Naive thymus-derived CD4-positive, alpha-beta T cell (primary cell): ENCODE measurements at regions not wholly inside any gene's neighbourhood (a gene's known extent, or its start where the extent isn't known, plus 50 kb on each side); places are given as distances from the start of the nearest gene placed in this dataset.

ENCODE experiments used
- ATAC-seq: fragments of 150-1000 bp; cut with Tn5 transposase; 2 replicates; pipeline ENCODE4 v1.10.0; 2021; ENCODE audit warnings: mild to moderate bottlenecking, moderate library complexity
- CTCF ChIA-PET: fragments of 350-600 bp; sonication (Branson Sonifier 250); formaldehyde crosslinking; loops from one replicate; lab custom pipeline; 2021; ENCODE audit warnings: antibody characterized with exemption; lab: Charles Lee
- POLR2A ChIA-PET: fragments of 350-600 bp; sonication (Branson Sonifier 250); formaldehyde crosslinking; loops from one replicate; lab custom pipeline; 2021; ENCODE audit warnings: antibody characterized with exemption, inconsistent platforms; lab: Charles Lee
- DNase-seq, 9 donors: peaks; one replicate each; pipeline versions ENCODE4 v3.0.0 to v3.0.0-alpha.2; 2020 to 2022; ENCODE audit warnings: mixed read lengths in 1 of 9
- H3K27ac ChIP-seq: one replicate; pipeline ENCODE4 v1.7.0; 2013; ENCODE audit warnings: mild to moderate bottlenecking, low read depth, low read length, moderate library complexity
- H3K27me3 ChIP-seq, 2 donors: one replicate each; pipeline ENCODE4 v1.7.0; 2013; ENCODE audit warnings: low read length in 2 of 2, mild to moderate bottlenecking in 2 of 2, moderate library complexity in 2 of 2; ENCODE audit not compliant: control insufficient read depth in 2 of 2, insufficient read depth in 2 of 2
- H3K36me3 ChIP-seq, 3 experiments: 1 replicate in 2 of 3; 2 replicates in 1 of 3; pipeline ENCODE4 v1.7.0; 2013; ENCODE audit warnings: low read length in 3 of 3, mild to moderate bottlenecking in 3 of 3, moderate library complexity in 1 of 3; ENCODE audit not compliant: insufficient read depth in 3 of 3, control insufficient read depth in 2 of 3
- H3K4me1 ChIP-seq, 2 donors: one replicate each; pipeline ENCODE4 v1.7.0; 2013; ENCODE audit warnings: low read length in 2 of 2, mild to moderate bottlenecking in 2 of 2, moderate library complexity in 1 of 2; ENCODE audit not compliant: control insufficient read depth in 2 of 2, insufficient read depth in 2 of 2
- H3K4me3 ChIP-seq: 2 replicates; pipeline ENCODE4 v1.7.0; 2013; ENCODE audit warnings: mild to moderate bottlenecking, low read length
- H3K9me3 ChIP-seq, 3 experiments: 1 replicate in 2 of 3; 2 replicates in 1 of 3; pipeline ENCODE4 v1.7.0; 2013; ENCODE audit warnings: low read length in 3 of 3; ENCODE audit not compliant: control insufficient read depth in 2 of 3
- H3K27ac Mint-ChIP-seq, 9 donors: one replicate each; pipeline ENCODE4 v1.8.0; 2020 to 2022; ENCODE audit warnings: mixed read lengths in 9 of 9, mild to moderate bottlenecking in 8 of 9, moderate library complexity in 5 of 9, inconsistent platforms in 2 of 9
- H3K27me3 Mint-ChIP-seq, 5 donors: one replicate each; pipeline ENCODE4 v1.8.0; 2021 to 2022; ENCODE audit warnings: mixed read lengths in 5 of 5, mild to moderate bottlenecking in 1 of 5
- H3K36me3 Mint-ChIP-seq, 5 donors: one replicate each; pipeline ENCODE4 v1.8.0; 2020 to 2022; ENCODE audit warnings: mixed read lengths in 5 of 5, mild to moderate bottlenecking in 3 of 5, inconsistent platforms in 1 of 5
- H3K4me1 Mint-ChIP-seq, 7 donors: one replicate each; pipeline ENCODE4 v1.8.0; 2020 to 2022; ENCODE audit warnings: mixed read lengths in 7 of 7, mild to moderate bottlenecking in 3 of 7, inconsistent platforms in 1 of 7
- H3K4me3 Mint-ChIP-seq, 10 donors: one replicate each; pipeline ENCODE4 v1.8.0; 2020 to 2022; ENCODE audit warnings: mild to moderate bottlenecking in 10 of 10, mixed read lengths in 10 of 10, moderate library complexity in 6 of 10, inconsistent platforms in 2 of 10
- H3K9me3 Mint-ChIP-seq, 11 donors: one replicate each; pipeline ENCODE4 v1.8.0; 2020 to 2022; ENCODE audit warnings: mixed read lengths in 11 of 11, mild to moderate bottlenecking in 4 of 11, inconsistent platforms in 1 of 11, moderate library complexity in 1 of 11
- intact Hi-C, 2 donors: fragments of 100-400 bp; cut with micrococcal nuclease; formaldehyde crosslinking; loops; one replicate each; pipeline ENCODE4 v1.15.1; 2023

DNA sequence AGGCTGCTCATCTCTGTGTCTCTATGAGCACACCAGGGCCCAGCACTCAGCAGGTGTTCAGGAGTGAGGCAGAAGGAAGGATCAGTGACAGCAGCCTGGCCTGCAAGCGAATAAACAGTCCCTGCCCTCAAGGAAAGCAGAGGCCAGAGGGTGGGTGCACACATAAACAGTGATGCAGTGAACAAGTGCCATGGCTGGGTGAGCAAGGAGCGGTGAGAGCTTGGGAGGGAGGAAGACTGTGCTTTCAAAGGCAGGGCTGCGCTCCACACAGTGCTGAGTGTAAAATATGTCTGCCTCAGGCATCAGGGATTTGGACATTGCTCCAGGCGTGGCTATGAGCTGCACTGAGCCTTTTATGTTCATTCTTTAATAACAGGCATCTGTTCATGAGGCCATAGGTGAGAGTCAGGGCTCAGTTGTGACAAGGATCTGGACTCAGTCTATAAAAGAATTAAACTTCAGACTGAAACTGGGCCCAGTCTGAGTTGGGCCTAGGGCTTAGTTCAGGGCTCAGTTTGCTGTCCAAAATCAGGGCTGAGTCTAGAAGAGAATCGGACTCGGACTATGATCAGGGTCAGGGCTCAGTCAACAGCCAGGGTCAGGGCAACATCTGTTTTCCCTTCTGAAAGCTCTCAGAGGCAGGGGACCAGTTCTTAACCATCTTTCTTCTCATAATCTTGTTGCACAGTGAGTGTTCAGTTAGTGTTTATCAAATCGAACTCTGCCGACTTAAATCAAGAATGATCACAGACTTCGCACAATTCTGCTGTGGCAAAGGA lies 213.7 kb downstream of the FOXD2 start:
- Mint-ChIP-seq H3K27ac (no peak overlapping the region), H3K4me3 (no peak overlapping the region), H3K4me1 (peaks cover 0 to 2% (median 0%) of the 10 kb centered on the region in 7 donors), H3K36me3 (no peaks in the 10 kb centered on the region), H3K9me3 (no peaks in the 10 kb centered on the region), H3K27me3 (peaks cover 9 to 28% (median 20%) of the 10 kb centered on the region in 5 donors)
- Histone ChIP-seq H3K4me3 (no peak overlapping the region), H3K4me1 (no peaks in the 10 kb centered on the region), H3K36me3 (no peaks in the 10 kb centered on the region), H3K27me3 (no peaks in the 10 kb centered on the region), H3K9me3 (no peaks in the 10 kb centered on the region), H3K27ac (no peak overlapping the region)
- intact Hi-C loops = no loop called here
- CTCF ChIA-PET = no interaction called here
- ATAC-seq (no peak), DNase-seq (no peak)
- POLR2A ChIA-PET = no interaction called here

DNA sequence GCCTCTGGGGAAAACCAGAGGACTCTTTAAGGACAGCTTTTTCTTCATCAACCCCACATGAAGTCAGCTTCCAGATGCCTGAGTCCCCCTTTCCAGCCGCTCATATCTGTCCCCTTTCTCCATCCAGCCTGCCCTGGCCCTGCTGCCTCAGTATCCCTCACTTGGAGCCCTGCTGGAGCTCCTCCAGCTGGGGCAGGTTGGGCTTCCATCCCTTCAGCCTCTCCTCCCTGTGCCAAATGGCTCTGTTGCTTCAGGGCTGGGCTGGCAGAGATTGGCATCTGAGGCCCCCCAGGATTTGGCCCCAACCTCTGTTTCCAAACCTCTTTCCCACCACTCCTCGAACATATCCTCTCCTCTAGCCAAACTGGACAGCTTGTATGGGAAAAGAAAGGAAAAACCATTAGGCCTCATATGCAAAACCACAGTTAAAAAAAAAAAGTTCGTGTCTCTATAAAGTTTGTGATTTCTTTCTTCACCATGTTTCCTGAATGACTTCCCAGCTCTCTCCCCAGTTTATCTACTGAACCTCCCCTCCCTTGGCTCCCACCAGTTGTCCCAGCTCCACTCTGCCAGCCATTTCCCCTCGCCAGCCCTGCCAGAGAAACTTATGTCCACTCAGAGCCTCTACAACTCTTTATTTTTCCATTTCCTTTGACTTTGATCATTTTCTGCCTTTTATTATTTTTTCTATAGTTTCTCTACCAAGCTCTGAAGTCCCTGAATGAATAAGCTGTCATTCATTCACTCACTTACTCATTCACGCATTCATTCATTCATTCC lies 217.9 kb downstream of the FOXD2 start:
- no peak for DNase-seq
- no peak overlapping the region for H3K4me3 Mint-ChIP-seq
- H3K27me3 Mint-ChIP-seq = peaks cover 10 to 40% (median 34%) of the 10 kb centered on the region in 5 donors

DNA sequence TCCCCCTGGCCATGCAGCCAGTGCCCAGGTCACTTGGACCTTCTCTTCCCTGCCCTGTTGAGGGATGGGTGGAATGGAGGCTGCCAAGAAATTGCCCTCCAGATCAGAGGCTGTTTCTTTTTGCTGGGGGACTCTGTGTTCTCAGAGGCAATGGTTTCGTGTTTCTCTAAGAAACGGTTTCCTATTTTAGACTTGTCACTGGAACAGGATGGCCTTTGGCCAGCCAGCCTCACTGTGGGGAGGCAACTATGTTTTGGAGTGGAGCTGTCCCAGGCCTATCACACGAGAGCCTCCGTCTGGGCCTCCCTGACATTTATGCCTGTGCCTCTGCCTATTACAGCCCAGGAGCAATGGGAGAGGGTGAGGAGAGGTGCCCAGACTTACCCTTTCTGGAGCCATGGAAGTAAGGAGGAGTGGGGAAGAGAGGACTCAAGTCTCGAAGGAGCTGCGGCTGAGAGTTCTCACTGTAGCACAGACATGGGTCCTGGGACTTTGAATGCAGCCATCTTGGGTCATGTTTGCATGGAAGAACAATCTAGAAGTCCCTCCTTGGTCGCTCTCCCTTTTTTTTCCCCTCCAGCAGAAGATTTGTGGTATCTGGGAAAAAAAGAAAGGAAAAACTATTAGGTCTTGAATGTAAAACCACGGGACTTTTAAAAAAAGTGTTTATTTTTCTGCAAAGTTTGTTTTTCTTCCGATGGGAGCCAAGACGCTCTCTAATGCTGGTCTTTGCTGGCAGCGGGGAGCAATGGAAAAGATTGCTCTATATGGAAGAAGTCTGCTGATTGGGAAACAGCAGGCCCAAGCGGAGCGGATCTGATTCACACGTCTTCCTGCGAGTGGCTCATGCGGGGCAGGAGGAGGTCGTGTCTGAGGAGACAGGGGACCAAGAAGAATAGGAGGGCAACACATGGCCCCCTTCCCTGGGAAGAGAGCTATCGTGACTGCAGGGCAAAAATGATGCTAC lies 219.2 kb downstream of the FOXD2 start:
- no peak for DNase-seq

More for the DNA sequence above, 217.9 kb downstream of the FOXD2 start:
- POLR2A ChIA-PET = interaction anchor here (0.6 kb wide), 1 partner anchor 22 kb away, joined by 3 read pairs; no protein-coding TSS in a partner anchor
- H3K4me1 ChIP-seq = no peaks in the 10 kb centered on the region
- intact Hi-C loops = no loop called here
- no peaks in the 10 kb centered on the region for H3K27me3 ChIP-seq
- Mint-ChIP-seq H3K4me1 (peaks cover 0 to 2% (median 0%) of the 10 kb centered on the region in 7 donors), H3K36me3 (no peaks in the 10 kb centered on the region), H3K9me3 (no peaks in the 10 kb centered on the region), H3K27ac (no peak overlapping the region)
- H3K4me3 ChIP-seq = no peak overlapping the region
- H3K27ac ChIP-seq = no peak overlapping the region
- CTCF ChIA-PET = no interaction called here
- H3K36me3 ChIP-seq = no peaks in the 10 kb centered on the region
- no peaks in the 10 kb centered on the region for H3K9me3 ChIP-seq
- ATAC-seq = no peak

DNA sequence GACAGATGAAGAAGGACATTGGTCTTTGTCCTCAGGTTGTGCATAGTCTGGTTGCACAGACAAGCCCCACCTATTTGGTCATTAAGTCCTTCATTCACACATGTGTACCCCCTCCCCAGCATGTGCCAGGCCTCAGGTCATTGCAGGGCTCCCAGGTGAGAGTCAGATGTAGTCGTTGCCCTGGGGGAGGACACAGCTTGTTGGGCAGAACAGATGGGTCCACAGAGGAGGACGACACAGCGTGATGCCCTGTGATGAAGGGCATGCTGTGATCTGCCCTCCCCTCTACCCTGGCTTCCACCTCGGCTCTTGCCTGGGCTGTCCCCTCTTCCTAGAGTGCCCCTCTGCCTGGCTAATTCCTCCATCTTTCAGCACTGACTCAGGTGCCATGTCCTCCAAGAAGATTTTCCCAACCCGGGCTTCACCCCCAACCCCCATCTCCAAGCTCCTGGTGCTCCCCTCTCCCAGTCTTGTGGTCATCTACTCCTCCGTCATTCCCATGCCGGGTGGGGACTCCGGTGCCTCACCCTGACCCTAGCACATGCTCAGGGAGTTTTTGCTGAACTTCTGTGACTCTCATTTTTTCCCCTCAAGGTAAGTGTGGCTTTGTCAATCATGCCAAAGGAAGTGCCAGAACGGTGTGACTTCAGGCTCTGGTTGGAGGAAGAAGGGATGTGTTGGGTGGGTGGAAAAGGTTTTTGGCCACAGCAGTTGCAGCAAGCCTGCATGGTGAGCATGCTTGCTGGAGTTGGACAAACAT lies 220.5 kb downstream of the FOXD2 start:
- H3K9me3 Mint-ChIP-seq = no peaks in the 10 kb centered on the region
- H3K27me3 ChIP-seq = no peaks in the 10 kb centered on the region
- no peaks in the 10 kb centered on the region for H3K9me3 ChIP-seq
- DNase-seq (no peak), ATAC-seq (no peak)
- no peak overlapping the region for H3K4me3 Mint-ChIP-seq
- CTCF ChIA-PET = no interaction called here
- H3K4me3 ChIP-seq = no peak overlapping the region
- H3K27ac ChIP-seq = no peak overlapping the region
- peaks cover 10 to 40% (median 28%) of the 10 kb centered on the region in 5 donors for H3K27me3 Mint-ChIP-seq
- H3K4me1 ChIP-seq = no peaks in the 10 kb centered on the region
- no peaks in the 10 kb centered on the region for H3K36me3 Mint-ChIP-seq
- no peaks in the 10 kb centered on the region for H3K36me3 ChIP-seq
- intact Hi-C loops = no loop called here
- POLR2A ChIA-PET = no interaction called here
- no peak overlapping the region for H3K27ac Mint-ChIP-seq
- H3K4me1 Mint-ChIP-seq = peaks cover 0 to under 1% (median 0%) of the 10 kb centered on the region in 7 donors

More for the DNA sequence above, 219.2 kb downstream of the FOXD2 start:
- Mint-ChIP-seq H3K4me1 (peaks cover 0 to 2% (median 0%) of the 10 kb centered on the region in 7 donors), H3K27ac (no peak overlapping the region), H3K36me3 (no peaks in the 10 kb centered on the region), H3K9me3 (no peaks in the 10 kb centered on the region), H3K27me3 (peaks cover 10 to 40% (median 30%) of the 10 kb centered on the region in 5 donors), H3K4me3 (no peak overlapping the region)
- ATAC-seq = no peak
- Histone ChIP-seq H3K27ac (no peak overlapping the region), H3K4me1 (no peaks in the 10 kb centered on the region), H3K4me3 (no peak overlapping the region), H3K9me3 (no peaks in the 10 kb centered on the region), H3K36me3 (no peaks in the 10 kb centered on the region), H3K27me3 (no peaks in the 10 kb centered on the region)
- ChIA-PET CTCF (no interaction called here), POLR2A (no interaction called here)
- intact Hi-C loops = no loop called here

DNA sequence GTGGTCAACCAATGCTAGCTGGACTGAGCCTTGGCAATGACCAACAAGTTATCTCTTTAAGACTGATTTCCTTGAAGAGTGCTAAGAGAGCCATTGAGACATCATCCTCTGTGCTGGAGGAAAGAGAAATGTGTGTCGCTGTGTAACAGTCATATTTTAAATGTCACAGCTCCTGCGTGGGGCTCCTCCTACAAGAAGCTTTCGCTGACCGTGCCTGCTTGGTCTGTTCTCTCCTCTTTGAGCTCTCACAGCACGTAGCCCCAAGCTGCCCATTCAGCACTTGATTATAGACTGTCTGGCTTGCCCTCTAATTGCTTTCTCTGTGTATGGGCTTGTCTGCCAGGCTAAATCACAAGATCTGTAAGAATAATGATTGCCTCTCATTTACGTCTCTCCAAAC lies 221.3 kb downstream of the FOXD2 start:
- CTCF ChIA-PET = no interaction called here
- H3K27ac Mint-ChIP-seq = no peak overlapping the region
- Histone ChIP-seq H3K9me3 (no peaks in the 10 kb centered on the region), H3K27ac (no peak overlapping the region), H3K27me3 (no peaks in the 10 kb centered on the region), H3K36me3 (no peaks in the 10 kb centered on the region), H3K4me1 (no peaks in the 10 kb centered on the region), H3K4me3 (no peak overlapping the region)
- POLR2A ChIA-PET = no interaction called here
- no peak overlapping the region for H3K4me3 Mint-ChIP-seq
- intact Hi-C loops = no loop called here
- H3K4me1 Mint-ChIP-seq = peaks cover 0 to 2% (median 0%) of the 10 kb centered on the region in 7 donors
- no peak for DNase-seq
- no peak for ATAC-seq
- H3K36me3 Mint-ChIP-seq = no peaks in the 10 kb centered on the region
- H3K9me3 Mint-ChIP-seq = no peaks in the 10 kb centered on the region
- H3K27me3 Mint-ChIP-seq = peaks cover 10 to 40% (median 24%) of the 10 kb centered on the region in 5 donors

DNA sequence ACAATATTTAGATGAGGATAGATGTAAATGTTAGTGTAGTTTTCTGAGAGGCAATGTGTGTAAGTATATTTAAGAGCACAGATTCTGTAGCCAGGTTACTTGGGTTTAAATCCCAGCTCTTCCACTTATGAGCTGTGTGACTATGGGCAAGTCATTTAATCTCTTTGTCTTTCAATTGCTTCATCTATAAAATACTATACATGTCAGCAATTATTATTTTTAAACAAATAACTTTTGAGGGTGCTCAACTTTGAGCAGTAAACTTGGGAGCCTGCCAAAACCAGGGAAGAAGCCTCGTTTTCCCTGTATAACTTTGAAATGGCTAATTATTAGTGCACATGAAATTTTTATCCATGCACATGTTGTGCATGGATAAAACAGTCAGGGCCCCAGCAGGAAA lies 222.8 kb downstream of the FOXD2 start:
- no peak overlapping the region for H3K27ac ChIP-seq
- intact Hi-C loops = no loop called here
- ATAC-seq (no peak), DNase-seq (no peak)
- CTCF ChIA-PET = no interaction called here
- Mint-ChIP-seq H3K4me1 (peaks cover 0 to 2% (median 0%) of the 10 kb centered on the region in 7 donors), H3K36me3 (no peaks in the 10 kb centered on the region), H3K27ac (no peak overlapping the region), H3K9me3 (no peaks in the 10 kb centered on the region), H3K27me3 (peaks cover 8 to 29% (median 22%) of the 10 kb centered on the region in 5 donors), H3K4me3 (no peak overlapping the region)
- no peaks in the 10 kb centered on the region for H3K4me1 ChIP-seq
- POLR2A ChIA-PET = no interaction called here
- no peaks in the 10 kb centered on the region for H3K9me3 ChIP-seq
- H3K27me3 ChIP-seq = no peaks in the 10 kb centered on the region
- H3K36me3 ChIP-seq = no peaks in the 10 kb centered on the region
- H3K4me3 ChIP-seq = no peak overlapping the region
